Esophagus squamous epithelium (tissue), 5 donors: ENCODE measurements at regions not wholly inside any gene's neighbourhood (a gene's known extent, or its start where the extent isn't known, plus 50 kb on each side); places are given as distances from the start of the nearest gene placed in this dataset.

Source experiments
- DNase-seq: peaks from one replicate; lab custom pipeline; 2025; lab: John Stamatoyannopoulos, UW
- H3K27ac ChIP-seq, 4 donors: fragments of 200-600 bp; sonication (generic); one replicate each; pipeline ENCODE4 v1.5.1; 2016 to 2019; ENCODE audit warnings: mild to moderate bottlenecking in 1 of 4
- H3K27me3 ChIP-seq, 4 donors: fragments of 200-600 bp; sonication (generic); 1 replicate in 3 of 4; 2 replicates in 1 of 4; pipeline versions ENCODE4 v1.5.1 to v1.6.0; 2017 to 2021; ENCODE audit warnings: antibody characterized with exemption in 1 of 4
- H3K36me3 ChIP-seq, 3 donors: fragments of 200-600 bp; sonication (generic); one replicate each; pipeline ENCODE4 v1.5.1; 2016 to 2019
- H3K4me1 ChIP-seq, 3 donors: fragments of 200-600 bp; sonication (generic); one replicate each; pipeline ENCODE4 v1.5.1; 2017 to 2019
- H3K4me3 ChIP-seq, 4 donors: fragments of 200-600 bp; sonication (generic); 1 replicate in 3 of 4; 2 replicates in 1 of 4; pipeline ENCODE4 v1.5.1; 2016 to 2019; ENCODE audit warnings: mild to moderate bottlenecking in 2 of 4, moderate library complexity in 1 of 4
- H3K9me3 ChIP-seq, 3 donors: fragments of 200-600 bp; sonication (generic); one replicate each; pipeline ENCODE4 v1.5.1; 2016 to 2019
- CTCF ChIP-seq, 6 experiments: fragments of 450-650 bp in 4 of 6; fragments of 200-600 bp in 2 of 6; sonication (generic) in 2 of 6; IDR thresholded peaks; one replicate each; pipeline ENCODE4 v1.5.1; 2016 to 2019; ENCODE audit warnings: antibody characterized with exemption in 6 of 6, mild to moderate bottlenecking in 4 of 6, moderate library complexity in 4 of 6
- POLR2A ChIP-seq, 4 donors: fragments of 450-650 bp; IDR thresholded peaks; one replicate each; pipeline ENCODE4 v1.6.1; 2017; ENCODE audit warnings: antibody characterized with exemption in 4 of 4, mild to moderate bottlenecking in 4 of 4, moderate library complexity in 3 of 4
- WGBS, 2 donors: methylation state at CpG; one replicate each; pipeline ENCODE4 v1.1.5; 2018; 5-methylcytosine and 5-hydroxymethylcytosine counted together
- intact Hi-C: fragments of 100-400 bp; cut with DNase I; formaldehyde crosslinking; loops from one replicate; pipeline ENCODE4 v1.15.0; 2022
- donor health status: DM: yes; HTN: yes; CAD: no.

- no peaks in the 10 kb centered on the region for H3K9me3 ChIP-seq
- 82 to 91% methylated on average over 5 to 6 of the region's 8 CpGs for WGBS, 2 donors
These were observed 267.8 kb downstream of the MED10 start for GRCh38 chr5:6110441-6111005.

GRCh38 chr5:6108981-6109825, 269.1 kb downstream of the MED10 start:
- no peak overlapping the region for H3K27ac ChIP-seq
- no peaks in the 10 kb centered on the region for H3K27me3 ChIP-seq
- WGBS, 2 donors: 70 to 83% methylated on average over 3 to 6 of the region's 11 CpGs
- no peaks in the 10 kb centered on the region for H3K9me3 ChIP-seq
- no peaks in the 10 kb centered on the region for H3K36me3 ChIP-seq
- no peaks in the 10 kb centered on the region for H3K4me1 ChIP-seq
- intact Hi-C loops: no loop called here
- H3K4me3 ChIP-seq: no peak overlapping the region
- no peak for DNase-seq
- TF ChIP-seq CTCF (IDR thresholded peaks at IDR 0.05) (no peak), POLR2A (IDR thresholded peaks at IDR 0.05) (no peak)

More at GRCh38 chr5:6110441-6111005, 267.8 kb downstream of the MED10 start:
- H3K27ac ChIP-seq: no peak overlapping the region
- no peaks in the 10 kb centered on the region for H3K36me3 ChIP-seq
- no peak for DNase-seq
- H3K4me1 ChIP-seq: no peaks in the 10 kb centered on the region
- no peak overlapping the region for H3K4me3 ChIP-seq
- intact Hi-C loops: no loop called here
- no peaks in the 10 kb centered on the region for H3K27me3 ChIP-seq
- no peak for TF ChIP-seq POLR2A (IDR thresholded peaks at IDR 0.05)

GRCh38 chr5:6108540-6108848, 269.9 kb downstream of the MED10 start:
- TF ChIP-seq POLR2A (IDR thresholded peaks at IDR 0.05) (no peak), CTCF (IDR thresholded peaks at IDR 0.05) (no peak)
- H3K9me3 ChIP-seq: no peaks in the 10 kb centered on the region
- WGBS, 2 donors: 73 to 80% methylated on average over 2 to 5 of the region's 5 CpGs
- H3K4me1 ChIP-seq: no peaks in the 10 kb centered on the region
- H3K36me3 ChIP-seq: no peaks in the 10 kb centered on the region
- intact Hi-C loops: no loop called here
- H3K27me3 ChIP-seq: no peaks in the 10 kb centered on the region
- H3K4me3 ChIP-seq: no peak overlapping the region
- no peak overlapping the region for H3K27ac ChIP-seq
- DNase-seq: no peak

GRCh38 chr5:6107675-6108539, 270.4 kb downstream of the MED10 start:
- no peaks in the 10 kb centered on the region for H3K4me1 ChIP-seq
- no peaks in the 10 kb centered on the region for H3K9me3 ChIP-seq
- 59 to 76% methylated on average over 11 of the region's 13 CpGs for WGBS, 2 donors
- no peak overlapping the region for H3K4me3 ChIP-seq
- no peak for DNase-seq
- TF ChIP-seq CTCF (IDR thresholded peaks at IDR 0.05) (no peak), POLR2A (IDR thresholded peaks at IDR 0.05) (no peak)
- H3K36me3 ChIP-seq: no peaks in the 10 kb centered on the region
- H3K27me3 ChIP-seq: no peaks in the 10 kb centered on the region
- intact Hi-C loops: no loop called here
- no peak overlapping the region for H3K27ac ChIP-seq

GRCh38 chr5:6106756-6107155, 271.6 kb downstream of the MED10 start:
- no peaks in the 10 kb centered on the region for H3K36me3 ChIP-seq
- H3K4me1 ChIP-seq: no peaks in the 10 kb centered on the region
- H3K9me3 ChIP-seq: no peaks in the 10 kb centered on the region
- TF ChIP-seq POLR2A (IDR thresholded peaks at IDR 0.05) (no peak), CTCF (IDR thresholded peaks at IDR 0.05) (no peak)
- WGBS, 2 donors: 85 to 90% methylated on average over 6 of the region's 6 CpGs
- H3K27ac ChIP-seq: no peak overlapping the region
- H3K27me3 ChIP-seq: no peaks in the 10 kb centered on the region
- no peak for DNase-seq
- intact Hi-C loops: no loop called here
- no peak overlapping the region for H3K4me3 ChIP-seq
